H1 (cell line): ENCODE measurements at regions not wholly inside any gene's neighbourhood (a gene's known extent, or its start where the extent isn't known, plus 50 kb on each side); places are given as distances from the start of the nearest gene placed in this dataset.

Experiments
- TF ChIP-seq, protein P1 (sequence below): fragments of 300-600 bp; sonication (generic); IDR thresholded peaks from 2 replicates; pipeline ENCODE4 v1.7.1; 2012; ENCODE audit warnings: low read length, moderate library complexity, mild to moderate bottlenecking, inconsistent platforms; ENCODE audit not compliant: insufficient replicate concordance
- TF ChIP-seq, protein P2 (sequence below): IDR thresholded peaks from 2 replicates; pipeline ENCODE4 v1.6.1; 2012; ENCODE audit warnings: inconsistent platforms

GRCh38 chr12:67539946-67540345 is 108.6 kb upstream of the DYRK2 start (continued):
- TF ChIP-seq, protein P1, sequence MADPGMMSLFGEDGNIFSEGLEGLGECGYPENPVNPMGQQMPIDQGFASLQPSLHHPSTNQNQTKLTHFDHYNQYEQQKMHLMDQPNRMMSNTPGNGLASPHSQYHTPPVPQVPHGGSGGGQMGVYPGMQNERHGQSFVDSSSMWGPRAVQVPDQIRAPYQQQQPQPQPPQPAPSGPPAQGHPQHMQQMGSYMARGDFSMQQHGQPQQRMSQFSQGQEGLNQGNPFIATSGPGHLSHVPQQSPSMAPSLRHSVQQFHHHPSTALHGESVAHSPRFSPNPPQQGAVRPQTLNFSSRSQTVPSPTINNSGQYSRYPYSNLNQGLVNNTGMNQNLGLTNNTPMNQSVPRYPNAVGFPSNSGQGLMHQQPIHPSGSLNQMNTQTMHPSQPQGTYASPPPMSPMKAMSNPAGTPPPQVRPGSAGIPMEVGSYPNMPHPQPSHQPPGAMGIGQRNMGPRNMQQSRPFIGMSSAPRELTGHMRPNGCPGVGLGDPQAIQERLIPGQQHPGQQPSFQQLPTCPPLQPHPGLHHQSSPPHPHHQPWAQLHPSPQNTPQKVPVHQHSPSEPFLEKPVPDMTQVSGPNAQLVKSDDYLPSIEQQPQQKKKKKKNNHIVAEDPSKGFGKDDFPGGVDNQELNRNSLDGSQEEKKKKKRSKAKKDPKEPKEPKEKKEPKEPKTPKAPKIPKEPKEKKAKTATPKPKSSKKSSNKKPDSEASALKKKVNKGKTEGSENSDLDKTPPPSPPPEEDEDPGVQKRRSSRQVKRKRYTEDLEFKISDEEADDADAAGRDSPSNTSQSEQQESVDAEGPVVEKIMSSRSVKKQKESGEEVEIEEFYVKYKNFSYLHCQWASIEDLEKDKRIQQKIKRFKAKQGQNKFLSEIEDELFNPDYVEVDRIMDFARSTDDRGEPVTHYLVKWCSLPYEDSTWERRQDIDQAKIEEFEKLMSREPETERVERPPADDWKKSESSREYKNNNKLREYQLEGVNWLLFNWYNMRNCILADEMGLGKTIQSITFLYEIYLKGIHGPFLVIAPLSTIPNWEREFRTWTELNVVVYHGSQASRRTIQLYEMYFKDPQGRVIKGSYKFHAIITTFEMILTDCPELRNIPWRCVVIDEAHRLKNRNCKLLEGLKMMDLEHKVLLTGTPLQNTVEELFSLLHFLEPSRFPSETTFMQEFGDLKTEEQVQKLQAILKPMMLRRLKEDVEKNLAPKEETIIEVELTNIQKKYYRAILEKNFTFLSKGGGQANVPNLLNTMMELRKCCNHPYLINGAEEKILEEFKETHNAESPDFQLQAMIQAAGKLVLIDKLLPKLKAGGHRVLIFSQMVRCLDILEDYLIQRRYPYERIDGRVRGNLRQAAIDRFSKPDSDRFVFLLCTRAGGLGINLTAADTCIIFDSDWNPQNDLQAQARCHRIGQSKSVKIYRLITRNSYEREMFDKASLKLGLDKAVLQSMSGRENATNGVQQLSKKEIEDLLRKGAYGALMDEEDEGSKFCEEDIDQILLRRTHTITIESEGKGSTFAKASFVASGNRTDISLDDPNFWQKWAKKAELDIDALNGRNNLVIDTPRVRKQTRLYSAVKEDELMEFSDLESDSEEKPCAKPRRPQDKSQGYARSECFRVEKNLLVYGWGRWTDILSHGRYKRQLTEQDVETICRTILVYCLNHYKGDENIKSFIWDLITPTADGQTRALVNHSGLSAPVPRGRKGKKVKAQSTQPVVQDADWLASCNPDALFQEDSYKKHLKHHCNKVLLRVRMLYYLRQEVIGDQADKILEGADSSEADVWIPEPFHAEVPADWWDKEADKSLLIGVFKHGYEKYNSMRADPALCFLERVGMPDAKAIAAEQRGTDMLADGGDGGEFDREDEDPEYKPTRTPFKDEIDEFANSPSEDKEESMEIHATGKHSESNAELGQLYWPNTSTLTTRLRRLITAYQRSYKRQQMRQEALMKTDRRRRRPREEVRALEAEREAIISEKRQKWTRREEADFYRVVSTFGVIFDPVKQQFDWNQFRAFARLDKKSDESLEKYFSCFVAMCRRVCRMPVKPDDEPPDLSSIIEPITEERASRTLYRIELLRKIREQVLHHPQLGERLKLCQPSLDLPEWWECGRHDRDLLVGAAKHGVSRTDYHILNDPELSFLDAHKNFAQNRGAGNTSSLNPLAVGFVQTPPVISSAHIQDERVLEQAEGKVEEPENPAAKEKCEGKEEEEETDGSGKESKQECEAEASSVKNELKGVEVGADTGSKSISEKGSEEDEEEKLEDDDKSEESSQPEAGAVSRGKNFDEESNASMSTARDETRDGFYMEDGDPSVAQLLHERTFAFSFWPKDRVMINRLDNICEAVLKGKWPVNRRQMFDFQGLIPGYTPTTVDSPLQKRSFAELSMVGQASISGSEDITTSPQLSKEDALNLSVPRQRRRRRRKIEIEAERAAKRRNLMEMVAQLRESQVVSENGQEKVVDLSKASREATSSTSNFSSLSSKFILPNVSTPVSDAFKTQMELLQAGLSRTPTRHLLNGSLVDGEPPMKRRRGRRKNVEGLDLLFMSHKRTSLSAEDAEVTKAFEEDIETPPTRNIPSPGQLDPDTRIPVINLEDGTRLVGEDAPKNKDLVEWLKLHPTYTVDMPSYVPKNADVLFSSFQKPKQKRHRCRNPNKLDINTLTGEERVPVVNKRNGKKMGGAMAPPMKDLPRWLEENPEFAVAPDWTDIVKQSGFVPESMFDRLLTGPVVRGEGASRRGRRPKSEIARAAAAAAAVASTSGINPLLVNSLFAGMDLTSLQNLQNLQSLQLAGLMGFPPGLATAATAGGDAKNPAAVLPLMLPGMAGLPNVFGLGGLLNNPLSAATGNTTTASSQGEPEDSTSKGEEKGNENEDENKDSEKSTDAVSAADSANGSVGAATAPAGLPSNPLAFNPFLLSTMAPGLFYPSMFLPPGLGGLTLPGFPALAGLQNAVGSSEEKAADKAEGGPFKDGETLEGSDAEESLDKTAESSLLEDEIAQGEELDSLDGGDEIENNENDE = no peak
- TF ChIP-seq, protein P2, sequence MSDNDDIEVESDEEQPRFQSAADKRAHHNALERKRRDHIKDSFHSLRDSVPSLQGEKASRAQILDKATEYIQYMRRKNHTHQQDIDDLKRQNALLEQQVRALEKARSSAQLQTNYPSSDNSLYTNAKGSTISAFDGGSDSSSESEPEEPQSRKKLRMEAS = no peak
